HepG2 (cell line): ENCODE measurements at regions not wholly inside any gene's neighbourhood (a gene's known extent, or its start where the extent isn't known, plus 50 kb on each side); places are given as distances from the start of the nearest gene placed in this dataset.

Experiments
- ATAC-seq: fragments of 200-7000 bp; cut with Tn5 transposase; 3 replicates; pipeline ENCODE4 v1.9.1; 2020; ENCODE audit warnings: mild to moderate bottlenecking, moderate library complexity
- BruUV-seq: library from RNA; stranded (reverse); fragments of 400-500 nt; replicated peaks from 2 replicates; lab custom pipeline; 2021; lab: Mats Ljungman, UMichigan
- CTCF ChIA-PET: fragments of 300-600 bp; formaldehyde crosslinking; extraction: SDS; loops from one replicate; lab custom pipeline; 2021; ENCODE audit warnings: low total read pairs, inconsistent platforms, low intra/inter-chr PET ratio; lab: Yijun Ruan, JAX
- POLR2A ChIA-PET: fragments of 350-600 bp; sonication (Branson Sonifier 250); formaldehyde crosslinking; loops from one replicate; lab custom pipeline; 2020; ENCODE audit warnings: antibody characterized with exemption, inconsistent platforms; lab: Yijun Ruan, JAX
- DNase-seq: peaks from one replicate; pipeline ENCODE4 v3.0.0-alpha.2; 2015; ENCODE audit warnings: low spot score
- FAIRE-seq: peaks from 3 replicates; lab custom pipeline; 2011; peaks lifted over from hg19 to GRCh38; lab: Jason Lieb, UNC
- H2AFZ ChIP-seq: one replicate; pipeline ENCODE4 v1.6.1; 2011; ENCODE audit warnings: low read length, inconsistent platforms
- H3K27ac ChIP-seq: fragments of 300-600 bp; 3 replicates; pipeline ENCODE4 v1.8.0; 2011; ENCODE audit warnings: mixed run types, mild to moderate bottlenecking, mixed read lengths, low read length, inconsistent platforms; ENCODE audit not compliant: insufficient read depth; ENCODE audit errors: extremely low read length
- H3K27me3 ChIP-seq, 2 experiments: fragments of 200-600 bp in 1 of 2; 2 replicates in 1 of 2; 3 replicates in 1 of 2; pipeline versions ENCODE4 v1.6.0 to v1.8.0; 2011; ENCODE audit warnings: low read length in 2 of 2, mild to moderate bottlenecking in 2 of 2, moderate library complexity in 2 of 2, inconsistent platforms in 1 of 2; ENCODE audit not compliant: insufficient read depth in 2 of 2, control insufficient read depth in 1 of 2
- H3K36me3 ChIP-seq, 2 experiments: fragments of 200-600 bp in 1 of 2; replicated peaks in 1 of 2; 2 replicates in 1 of 2; 3 replicates in 1 of 2; pipeline versions ENCODE4 v1.5.1 to v1.8.0; 2011; ENCODE audit warnings: low read length in 2 of 2, inconsistent platforms in 1 of 2; ENCODE audit not compliant: insufficient read depth in 2 of 2, control insufficient read depth in 1 of 2
- H3K4me1 ChIP-seq: 2 replicates; pipeline ENCODE4 v1.5.1; 2012; ENCODE audit warnings: low read length, inconsistent platforms; ENCODE audit not compliant: insufficient read depth
- H3K4me2 ChIP-seq: 2 replicates; pipeline ENCODE4 v1.6.0; 2011; ENCODE audit warnings: low read depth, low read length, inconsistent platforms
- H3K4me3 ChIP-seq, 3 experiments: fragments of 200-600 bp in 1 of 3; sonication (generic), shearing (Covaris generic) in 1 of 3; replicated peaks in 1 of 3; 2 replicates each; pipeline ENCODE4 v1.5.1; 2011 to 2016; ENCODE audit warnings: low read length in 3 of 3, inconsistent platforms in 2 of 3, low read depth in 2 of 3, mild to moderate bottlenecking in 2 of 3, control low read depth in 1 of 3, mixed read lengths in 1 of 3; ENCODE audit not compliant: insufficient read depth in 1 of 3
- H3K79me2 ChIP-seq: one replicate; pipeline ENCODE4 v1.6.1; 2011; ENCODE audit warnings: low read length, inconsistent platforms; ENCODE audit not compliant: insufficient read depth
- H3K9ac ChIP-seq: 2 replicates; pipeline ENCODE4 v1.6.0; 2011; ENCODE audit warnings: mild to moderate bottlenecking, low read depth, low read length, inconsistent platforms; ENCODE audit not compliant: insufficient read depth
- H3K9me3 ChIP-seq: 2 replicates; pipeline ENCODE4 v1.5.1; 2012; ENCODE audit warnings: mild to moderate bottlenecking, low read length
- H4K20me1 ChIP-seq: 2 replicates; pipeline ENCODE4 v1.6.0; 2011; ENCODE audit warnings: inconsistent platforms, mild to moderate bottlenecking, low read length, moderate library complexity; ENCODE audit not compliant: insufficient read depth
- AKNA ChIP-seq: sonication (generic); formaldehyde crosslinking; IDR thresholded peaks from 2 replicates; pipeline ENCODE4 v1.4.0; 2020; ENCODE audit warnings: missing genetic modification reagents, borderline replicate concordance
- ARID4A ChIP-seq: sonication (generic); formaldehyde crosslinking; IDR thresholded peaks from 2 replicates; pipeline ENCODE4 v1.5.0; 2020; ENCODE audit warnings: mild to moderate bottlenecking, missing genetic modification reagents, borderline replicate concordance
- ATRX ChIP-seq: sonication (generic); formaldehyde crosslinking; IDR thresholded peaks from 2 replicates; pipeline ENCODE4 v1.4.0; 2020; ENCODE audit warnings: missing genetic modification reagents, borderline replicate concordance
- DDIT3 ChIP-seq: sonication (generic); formaldehyde crosslinking; IDR thresholded peaks from 2 replicates; pipeline ENCODE4 v1.4.0; 2020; ENCODE audit warnings: mild to moderate bottlenecking, missing genetic modification reagents
- SP5 ChIP-seq: IDR thresholded peaks from 2 replicates; pipeline ENCODE4 v1.6.1; 2016; ENCODE audit warnings: low read depth, borderline replicate concordance
- ZBTB3 ChIP-seq: sonication (generic); formaldehyde crosslinking; IDR thresholded peaks from 2 replicates; pipeline ENCODE4 v1.4.0; 2020; ENCODE audit warnings: low read depth, mild to moderate bottlenecking, moderate library complexity, missing genetic modification reagents, borderline replicate concordance
- ZC3H4 ChIP-seq: sonication (generic); formaldehyde crosslinking; IDR thresholded peaks from 2 replicates; pipeline ENCODE4 v1.4.0; 2020; ENCODE audit warnings: missing genetic modification reagents, borderline replicate concordance
- ZNF468 ChIP-seq: sonication (generic); formaldehyde crosslinking; IDR thresholded peaks from 2 replicates; pipeline ENCODE4 v1.8.0; 2022; ENCODE audit warnings: mild to moderate bottlenecking, moderate library complexity, missing genetic modification reagents
- ZNF775 ChIP-seq: sonication (generic); formaldehyde crosslinking; IDR thresholded peaks from 2 replicates; pipeline ENCODE4 v1.4.0; 2020; ENCODE audit warnings: missing genetic modification reagents, mild to moderate bottlenecking, moderate library complexity, borderline replicate concordance
- in situ Hi-C: cut with HindIII; loops from 2 replicates; pipeline ENCODE4 v1.10.0; 2017; ENCODE audit warnings: low pct_unique_long_range_greater_than_20kb; ENCODE audit not compliant: extremely low pct_ligation_motif_present
- intact Hi-C: fragments of 100-400 bp; cut with micrococcal nuclease; formaldehyde crosslinking; loops from one replicate; pipeline ENCODE4 v1.10.0; 2022; ENCODE audit not compliant: unreplicated experiment
- TF ChIP-seq, protein P1 (sequence below): IDR thresholded peaks from 2 replicates; pipeline ENCODE4 v1.6.1; 2016; ENCODE audit warnings: missing compliant biosample characterization, missing genetic modification reagents, borderline replicate concordance

DNA sequence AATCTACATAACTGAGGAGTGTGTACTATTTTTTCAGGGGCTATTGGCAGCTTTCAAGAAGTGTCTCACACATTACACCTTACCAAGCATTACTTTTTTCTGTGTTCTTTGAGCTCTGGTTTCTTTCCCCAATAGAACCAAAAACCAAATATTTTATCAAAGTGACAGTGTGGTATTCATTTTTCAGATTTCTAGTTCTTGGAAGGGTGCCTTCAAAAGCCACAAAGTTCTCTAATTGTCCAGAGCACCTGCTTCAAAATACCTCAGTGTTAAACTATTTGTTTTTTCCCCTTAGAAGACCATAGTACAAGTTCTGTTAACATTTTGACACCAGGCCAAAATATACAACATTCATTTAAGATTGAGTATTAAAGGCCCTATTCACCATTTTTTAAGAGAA lies 515.7 kb downstream of the ETNK1 start:
- H3K9ac ChIP-seq = no peak overlapping the region
- no peaks in the 10 kb centered on the region for H3K36me3 ChIP-seq
- DNase-seq (no peak), FAIRE-seq (no peak), ATAC-seq (no peak)
- H3K4me3 ChIP-seq = no peak overlapping the region
- H3K27me3 ChIP-seq = no peaks in the 10 kb centered on the region
- ChIA-PET CTCF (no interaction called here), POLR2A (no interaction called here)
- intact Hi-C loops = no loop called here
- H3K4me1 ChIP-seq = no peaks in the 10 kb centered on the region
- no peaks in the 10 kb centered on the region for H3K9me3 ChIP-seq
- no TSS peak for BruUV-seq
- no peak overlapping the region for H2AFZ ChIP-seq
- no peaks in the 10 kb centered on the region for H4K20me1 ChIP-seq
- no peaks in the 10 kb centered on the region for H3K79me2 ChIP-seq
- no peak overlapping the region for H3K4me2 ChIP-seq
- no peak overlapping the region for H3K27ac ChIP-seq
- in situ Hi-C loops = no loop called here
- no peak for TF ChIP-seq ZC3H4
- no peak for TF ChIP-seq DDIT3 (CRISPR knock-in tag)
- TF ChIP-seq ZNF775 = no peak
- no peak for TF ChIP-seq ZBTB3 (CRISPR knock-in tag)
- no peak for TF ChIP-seq AKNA (CRISPR knock-in tag)
- TF ChIP-seq ARID4A (CRISPR knock-in tag) = no peak
- no peak for TF ChIP-seq SP5
- TF ChIP-seq ATRX (CRISPR knock-in tag) = no peak
- TF ChIP-seq, protein P1, sequence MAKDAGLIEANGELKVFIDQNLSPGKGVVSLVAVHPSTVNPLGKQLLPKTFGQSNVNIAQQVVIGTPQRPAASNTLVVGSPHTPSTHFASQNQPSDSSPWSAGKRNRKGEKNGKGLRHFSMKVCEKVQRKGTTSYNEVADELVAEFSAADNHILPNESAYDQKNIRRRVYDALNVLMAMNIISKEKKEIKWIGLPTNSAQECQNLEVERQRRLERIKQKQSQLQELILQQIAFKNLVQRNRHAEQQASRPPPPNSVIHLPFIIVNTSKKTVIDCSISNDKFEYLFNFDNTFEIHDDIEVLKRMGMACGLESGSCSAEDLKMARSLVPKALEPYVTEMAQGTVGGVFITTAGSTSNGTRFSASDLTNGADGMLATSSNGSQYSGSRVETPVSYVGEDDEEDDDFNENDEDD (CRISPR knock-in tag) = no peak
- TF ChIP-seq ZNF468 = no peak
